GM12878 (cell line): ENCODE measurements at regions not wholly inside any gene's neighbourhood (a gene's known extent, or its start where the extent isn't known, plus 50 kb on each side); places are given as distances from the start of the nearest gene placed in this dataset.

Experiments used
- ATAC-seq: fragments of 200-7000 bp; cut with Tn5 transposase; 3 replicates; pipeline ENCODE4 v1.9.1; 2020; ENCODE audit warnings: mild to moderate bottlenecking, moderate library complexity
- BruUV-seq: library from RNA; stranded (reverse); fragments of 400-500 nt; replicated peaks from 2 replicates; lab custom pipeline; 2021; lab: Mats Ljungman, UMichigan
- CTCF ChIA-PET: fragments of 300-600 bp; sonication (Branson Sonifier 250); formaldehyde crosslinking; extraction: SDS; loops from one replicate; lab custom pipeline; 2021; ENCODE audit warnings: inconsistent platforms; lab: Yijun Ruan, JAX
- POLR2A ChIA-PET: fragments of 350-600 bp; formaldehyde crosslinking; extraction: SDS; loops from one replicate; lab custom pipeline; 2021; ENCODE audit warnings: inconsistent platforms; lab: Charles Lee
- RAD21 ChIA-PET: fragments of 300-600 bp; sonication (Branson Sonifier 250); formaldehyde crosslinking; loops from one replicate; lab custom pipeline; 2023; ENCODE audit warnings: antibody characterized with exemption; ENCODE audit not compliant: unreplicated experiment; lab: Charles Lee
- SMC1A ChIA-PET: fragments of 300-600 bp; sonication (Branson Sonifier 250); formaldehyde crosslinking; loops from one replicate; lab custom pipeline; 2023; ENCODE audit not compliant: unreplicated experiment, uncharacterized antibody; lab: Charles Lee
- DNase-seq: peaks from one replicate; pipeline ENCODE4 v3.0.0-alpha.2; 2011; ENCODE audit warnings: low read depth, low spot score
- FAIRE-seq: peaks from 3 replicates; lab custom pipeline; 2011; peaks lifted over from hg19 to GRCh38; lab: Jason Lieb, UNC
- H2AFZ ChIP-seq: 2 replicates; pipeline ENCODE4 v1.6.0; 2011; ENCODE audit warnings: low read depth, low read length, control low read depth; ENCODE audit not compliant: control insufficient read depth
- H3K27ac ChIP-seq: 2 replicates; pipeline ENCODE4 v1.5.1; 2011; ENCODE audit warnings: control low read depth; ENCODE audit not compliant: control insufficient read depth, insufficient read depth
- H3K27me3 ChIP-seq, 2 experiments: replicated peaks in 1 of 2; 2 replicates each; pipeline versions ENCODE4 v1.6.0 to v1.6.1; 2011; ENCODE audit warnings: low read length in 1 of 2; ENCODE audit not compliant: control insufficient read depth in 2 of 2, insufficient read depth in 2 of 2
- H3K36me3 ChIP-seq, 2 experiments: 2 replicates each; pipeline ENCODE4 v1.5.1; 2011; ENCODE audit warnings: low read length in 1 of 2; ENCODE audit not compliant: control insufficient read depth in 2 of 2, insufficient read depth in 2 of 2
- H3K4me1 ChIP-seq: 2 replicates; pipeline ENCODE4 v1.6.1; 2011; ENCODE audit warnings: mild to moderate bottlenecking, low read length, moderate library complexity, mixed read lengths; ENCODE audit not compliant: control insufficient read depth, insufficient read depth
- H3K4me2 ChIP-seq: 2 replicates; pipeline ENCODE4 v1.6.0; 2011; ENCODE audit warnings: control low read depth; ENCODE audit not compliant: control insufficient read depth, insufficient read depth
- H3K4me3 ChIP-seq: fragments of 200-600 bp; sonication (generic); 2 replicates; pipeline ENCODE4 v1.5.1; 2016
- H3K79me2 ChIP-seq: 2 replicates; pipeline ENCODE4 v1.6.0; 2011; ENCODE audit warnings: low read length; ENCODE audit not compliant: control insufficient read depth, insufficient read depth
- H3K9ac ChIP-seq: 2 replicates; pipeline ENCODE4 v1.8.0; 2011; ENCODE audit warnings: low read length, control low read depth, mixed read lengths; ENCODE audit not compliant: control insufficient read depth, insufficient read depth
- H3K9me3 ChIP-seq: replicated peaks from 3 replicates; pipeline ENCODE4 v1.5.1; 2011; ENCODE audit warnings: mild to moderate bottlenecking, low read length; ENCODE audit not compliant: control insufficient read depth, insufficient read depth
- H4K20me1 ChIP-seq: 2 replicates; pipeline ENCODE4 v1.6.0; 2011; ENCODE audit not compliant: control insufficient read depth, insufficient read depth
- HCFC1 ChIP-seq: fragments of 150-350 bp; IDR thresholded peaks from 2 replicates; pipeline ENCODE4 v1.6.1; 2014; ENCODE audit warnings: low read length
- JUNB ChIP-seq: IDR thresholded peaks from 2 replicates; pipeline ENCODE4 v1.6.1; 2016; ENCODE audit warnings: antibody characterized with exemption, mild to moderate bottlenecking
- KDM1A ChIP-seq: fragments of 200-600 bp; sonication (generic); IDR thresholded peaks from 2 replicates; pipeline ENCODE4 v1.6.1; 2016; ENCODE audit warnings: borderline replicate concordance
- MYB ChIP-seq: fragments of 150-350 bp; IDR thresholded peaks from 2 replicates; pipeline ENCODE4 v1.6.1; 2014; ENCODE audit warnings: mild to moderate bottlenecking, low read depth, low read length, borderline replicate concordance
- NR2C1 ChIP-seq: fragments of 450-650 bp; IDR thresholded peaks from 2 replicates; pipeline ENCODE4 v1.6.1; 2017; ENCODE audit warnings: antibody characterized with exemption, mild to moderate bottlenecking, moderate library complexity
- TARDBP ChIP-seq: IDR thresholded peaks from 2 replicates; pipeline ENCODE4 v1.6.1; 2016; ENCODE audit warnings: borderline replicate concordance
- TCF3 ChIP-seq: IDR thresholded peaks from 2 replicates; pipeline ENCODE4 v1.6.1; 2012; ENCODE audit warnings: low read depth, mild to moderate bottlenecking, low read length, borderline replicate concordance; ENCODE audit not compliant: insufficient read depth
- ZBED1 ChIP-seq: IDR thresholded peaks from 2 replicates; pipeline ENCODE4 v1.6.1; 2016; ENCODE audit warnings: borderline replicate concordance
- ZNF217 ChIP-seq: fragments of 450-650 bp; IDR thresholded peaks from 2 replicates; pipeline ENCODE4 v1.6.1; 2017; ENCODE audit warnings: antibody characterized with exemption, mild to moderate bottlenecking
- whole genome bisulfite sequencing: methylation state at CpG from one replicate; pipeline ENCODE4 v1.1.6; 2016; ENCODE audit warnings: low lambda C conversion rate; ENCODE audit not compliant: insufficient replicate concordance, insufficient coverage; ENCODE audit errors: missing lambda C conversion rate; 5-methylcytosine and 5-hydroxymethylcytosine counted together
- in situ Hi-C: fragments of 300-500 bp; cut with MboI; formaldehyde crosslinking; loops from 9 replicates; pipeline ENCODE4 v1.14.3; 2018; ENCODE audit warnings: mixed read lengths
- intact Hi-C: fragments of 100-400 bp; cut with micrococcal nuclease; formaldehyde crosslinking; loops from one replicate; pipeline ENCODE4 v1.14.2; 2022; ENCODE audit not compliant: unreplicated experiment

- Histone ChIP-seq H3K27ac (no peak overlapping the region), H3K9ac (no peak overlapping the region), H2AFZ (no peak overlapping the region), H3K4me2 (no peak overlapping the region), H3K4me1 (no peaks in the 10 kb centered on the region), H3K9me3 (no peaks in the 10 kb centered on the region; the same call in 2 of the 3 replicates), H3K27me3 (no peaks in the 10 kb centered on the region), H3K79me2 (no peaks in the 10 kb centered on the region), H3K4me3 (no peak overlapping the region), H3K36me3 (no peaks in the 10 kb centered on the region), H4K20me1 (no peaks in the 10 kb centered on the region)
- intact Hi-C loops (no loop called here), in situ Hi-C loops (no loop called here)
- RAD21 ChIA-PET: interaction anchor here (1.1 to 2.0 kb wide), 4 partner anchors 42 to 68 kb away, joined by 3 to 6 read pairs (median 3); no protein-coding TSS in a partner anchor
- SMC1A ChIA-PET: interaction anchor here (0.8 to 3.0 kb wide), 7 partner anchors 11 to 157 kb away, joined by 3 to 19 read pairs (median 6); no protein-coding TSS in a partner anchor
- DNase-seq: no peak
- no peak for FAIRE-seq
- CTCF ChIA-PET: interaction anchor here (1.1 to 2.4 kb wide), 4 partner anchors 9 to 157 kb away, joined by 3 to 6 read pairs (median 4); no protein-coding TSS in a partner anchor
- 16% methylated on average over 2 of the region's 2 CpGs for WGBS
- POLR2A ChIA-PET: no interaction called here
- no TSS peak for BruUV-seq
- TF ChIP-seq TCF3 (no peak), HCFC1 (no peak)
- no peak for ATAC-seq
Measured at GRCh38 chr3:18716101-18716500, 291.0 kb upstream of the SATB1 start.

- ChIA-PET POLR2A (no interaction called here), CTCF (interaction anchor here (0.5 to 2.4 kb wide), 5 partner anchors 9 to 350 kb away, joined by 3 to 6 read pairs (median 3); no protein-coding TSS in a partner anchor), RAD21 (interaction anchor here (2.0 kb wide), 1 partner anchor 43 kb away, joined by 6 read pairs; no protein-coding TSS in a partner anchor), SMC1A (interaction anchor here (0.7 to 3.0 kb wide), 3 partner anchors 10 to 26 kb away, joined by 3 to 19 read pairs (median 3); no protein-coding TSS in a partner anchor)
- Histone ChIP-seq H3K27me3 (no peaks in the 10 kb centered on the region), H4K20me1 (no peaks in the 10 kb centered on the region), H3K4me2 (no peak overlapping the region), H3K36me3 (no peaks in the 10 kb centered on the region), H2AFZ (no peak overlapping the region), H3K9ac (no peak overlapping the region), H3K9me3 (no peaks in the 10 kb centered on the region; the same call in 2 of the 3 replicates), H3K4me3 (no peak overlapping the region), H3K27ac (no peak overlapping the region), H3K79me2 (no peaks in the 10 kb centered on the region), H3K4me1 (no peaks in the 10 kb centered on the region)
- in situ Hi-C loops (no loop called here), intact Hi-C loops (no loop called here)
- BruUV-seq: no TSS peak
- no peak for ATAC-seq
- TF ChIP-seq ZNF217: no peak
- TF ChIP-seq ZBED1: no peak
- TF ChIP-seq TARDBP: no peak
- no peak for TF ChIP-seq KDM1A
- no peak for TF ChIP-seq JUNB
- no peak for TF ChIP-seq MYB
- TF ChIP-seq NR2C1: no peak
- no peak for FAIRE-seq
- no peak for DNase-seq
Measured at GRCh38 chr3:18715208-18715607, 290.1 kb upstream of the SATB1 start.
